ENCODE measurements at regions not wholly inside any gene's neighbourhood (a gene's known extent, or its start where the extent isn't known, plus 50 kb on each side); places are given as distances from the start of the nearest gene placed in this dataset.

- TF ChIP-seq CTCF (IDR thresholded peaks at IDR 0.05; ENCODE audit: low read depth, low read length) = no peak
- TF ChIP-seq EZH2phosphoT487 (IDR thresholded peaks at IDR 0.05; ENCODE audit: low read depth) = no peak
These were observed 381.9 kb upstream of the TOM1L1 start for GRCh38 chr17:54518706-54519105.

All from OCI-LY3 (cell line).